ENCODE measurements at regions not wholly inside any gene's neighbourhood (a gene's known extent, or its start where the extent isn't known, plus 50 kb on each side); places are given as distances from the start of the nearest gene placed in this dataset.

GRCh38 chrX:42151808-42152207, 228.5 kb upstream of the CASK start:
- no peak for DNase-seq

GRCh38 chrX:42149765-42150164, 226.4 kb upstream of the CASK start:
- DNase-seq = no peak

GRCh38 chrX:42149281-42149680, 225.9 kb upstream of the CASK start:
- DNase-seq = no peak

- no peak for DNase-seq
These were observed 220.7 kb upstream of the CASK start for GRCh38 chrX:42143866-42144592.

- DNase-seq = no peak
These were observed 217.0 kb upstream of the CASK start for GRCh38 chrX:42140320-42140719.

- DNase-seq = no peak
These were observed 212.4 kb upstream of the CASK start for GRCh38 chrX:42135583-42136228.

GRCh38 chrX:42131856-42132255, 208.5 kb upstream of the CASK start:
- DNase-seq = no peak

- DNase-seq = no peak
These were observed 205.9 kb upstream of the CASK start for GRCh38 chrX:42129022-42129940.

- DNase-seq = no peak
These were observed 205.2 kb upstream of the CASK start for GRCh38 chrX:42128587-42128986.

- DNase-seq = no peak
These were observed 204.7 kb upstream of the CASK start for GRCh38 chrX:42128020-42128419.

GRCh38 chrX:42127563-42127962, 204.2 kb upstream of the CASK start:
- DNase-seq = no peak

GRCh38 chrX:42123369-42123768, 200.0 kb upstream of the CASK start:
- DNase-seq = no peak

GRCh38 chrX:42119076-42119475, 195.7 kb upstream of the CASK start:
- peak; percentile 49 for DNase-seq

GRCh38 chrX:42117318-42117717, 194.0 kb upstream of the CASK start:
- DNase-seq = no peak

- no peak for DNase-seq
These were observed 186.1 kb upstream of the CASK start for GRCh38 chrX:42109428-42109827.

GRCh38 chrX:42107495-42108488, 184.4 kb upstream of the CASK start:
- DNase-seq = no peak

GRCh38 chrX:42106556-42106955, 183.2 kb upstream of the CASK start:
- no peak for DNase-seq

GRCh38 chrX:42102586-42103282, 179.4 kb upstream of the CASK start:
- DNase-seq = no peak

- no peak for DNase-seq
These were observed 175.5 kb upstream of the CASK start for GRCh38 chrX:42098900-42099299.

- no peak for DNase-seq
These were observed 174.1 kb upstream of the CASK start for GRCh38 chrX:42097486-42097885.

- DNase-seq = no peak
These were observed 173.0 kb upstream of the CASK start for GRCh38 chrX:42096265-42096920.
